ENCODE measurements at regions not wholly inside any gene's neighbourhood (a gene's known extent, or its start where the extent isn't known, plus 50 kb on each side); places are given as distances from the start of the nearest gene placed in this dataset.
"Not testable (repeated sequence)": the region's sequence is repeated elsewhere in the genome, so short reads cannot be mapped to it uniquely, and the experiment has no call there.

- Mint-ChIP-seq H3K36me3 (ENCODE audit: insufficient read depth) (no peaks in the 10 kb centered on the region), H3K27me3 (no peaks in the 10 kb centered on the region), H3K4me3 (no peak overlapping the region), H3K9me3 (no peaks in the 10 kb centered on the region), H3K4me1 (ENCODE audit: low read depth in 2 of 2) (no peaks in the 10 kb centered on the region), H3K27ac (no peak overlapping the region)
- ATAC-seq (replicated peaks) = no peak
- no peak for DNase-seq
These were observed 131.3 kb downstream of the FASLG start for GRCh38 chr1:172790245-172790644.

DNA sequence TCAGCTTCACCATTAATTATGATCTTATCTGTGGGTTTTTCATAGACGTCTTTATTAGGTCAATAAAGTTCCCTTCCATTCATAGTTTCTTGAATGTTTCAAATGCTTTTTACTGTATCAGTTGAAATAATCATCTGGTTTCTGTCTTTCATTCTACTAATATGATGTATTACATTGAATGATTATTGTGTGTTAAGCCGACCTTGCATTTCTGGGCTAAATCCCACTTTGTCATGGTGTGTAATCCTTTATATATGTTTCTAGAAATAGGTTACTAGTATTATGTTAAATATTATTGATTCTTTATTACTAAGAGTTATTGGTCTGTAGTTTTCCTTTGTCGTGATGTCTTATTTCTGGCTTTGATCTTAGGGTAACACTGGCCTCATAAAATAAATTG lies 134.9 kb downstream of the FASLG start:
- DNase-seq (no peak), ATAC-seq (replicated peaks) (no peak)
- H3K36me3 Mint-ChIP-seq (ENCODE audit: insufficient read depth) = no peaks in the 10 kb centered on the region
- H3K27ac Mint-ChIP-seq = no peak overlapping the region
- H3K4me1 Mint-ChIP-seq (ENCODE audit: low read depth in 2 of 2) = no peaks in the 10 kb centered on the region
- no peak overlapping the region for H3K4me3 Mint-ChIP-seq
- H3K27me3 Mint-ChIP-seq = no peaks in the 10 kb centered on the region
- no peaks in the 10 kb centered on the region for H3K9me3 Mint-ChIP-seq

GRCh38 chr1:172795741-172796140 lies 136.8 kb downstream of the FASLG start:
- no peaks in the 10 kb centered on the region for H3K27me3 Mint-ChIP-seq

DNA sequence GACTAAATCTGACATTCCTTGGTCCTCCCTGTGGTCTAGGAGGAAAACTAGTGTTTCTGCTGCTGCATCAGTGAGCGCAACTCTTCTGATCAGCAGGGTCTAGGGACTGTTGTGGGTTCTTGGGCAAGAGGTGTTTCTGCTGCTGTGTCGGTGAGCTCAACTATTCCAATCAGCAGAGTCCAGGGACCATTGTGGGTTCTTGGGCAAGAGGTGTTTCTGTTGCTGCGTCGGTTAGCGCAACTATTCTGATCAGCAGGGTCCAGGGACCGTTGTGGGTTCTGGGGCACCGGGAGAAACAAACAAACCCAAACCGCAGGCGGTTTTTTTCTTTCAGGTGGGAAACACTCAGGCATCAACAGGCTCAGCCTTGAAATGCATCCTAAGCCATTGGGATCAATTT lies 140.9 kb downstream of the FASLG start:
- H3K36me3 Mint-ChIP-seq (ENCODE audit: insufficient read depth); H3K27ac Mint-ChIP-seq; H3K4me1 Mint-ChIP-seq (ENCODE audit: low read depth in 2 of 2); H3K9me3 Mint-ChIP-seq; H3K4me3 Mint-ChIP-seq; ATAC-seq (replicated peaks); H3K27me3 Mint-ChIP-seq; DNase-seq: not testable (repeated sequence)

More at GRCh38 chr1:172795741-172796140, 136.8 kb downstream of the FASLG start:
- ATAC-seq (replicated peaks) (no peak), DNase-seq (no peak)
- Mint-ChIP-seq H3K4me1 (ENCODE audit: low read depth in 2 of 2) (no peaks in the 10 kb centered on the region), H3K4me3 (no peak overlapping the region), H3K9me3 (no peaks in the 10 kb centered on the region), H3K27ac (no peak overlapping the region), H3K36me3 (ENCODE audit: insufficient read depth) (no peaks in the 10 kb centered on the region)

- H3K4me1 Mint-ChIP-seq (ENCODE audit: low read depth in 2 of 2) = no peaks in the 10 kb centered on the region
- no peak for DNase-seq
- no peak for ATAC-seq (replicated peaks)
- no peaks in the 10 kb centered on the region for H3K36me3 Mint-ChIP-seq (ENCODE audit: insufficient read depth)
- no peaks in the 10 kb centered on the region for H3K27me3 Mint-ChIP-seq
- H3K27ac Mint-ChIP-seq = peak overlapping the region in 1 of 2 donors; percentile 0
- no peak overlapping the region for H3K4me3 Mint-ChIP-seq
- H3K9me3 Mint-ChIP-seq = no peaks in the 10 kb centered on the region
These were observed 142.9 kb downstream of the FASLG start for GRCh38 chr1:172801771-172802322.

DNA sequence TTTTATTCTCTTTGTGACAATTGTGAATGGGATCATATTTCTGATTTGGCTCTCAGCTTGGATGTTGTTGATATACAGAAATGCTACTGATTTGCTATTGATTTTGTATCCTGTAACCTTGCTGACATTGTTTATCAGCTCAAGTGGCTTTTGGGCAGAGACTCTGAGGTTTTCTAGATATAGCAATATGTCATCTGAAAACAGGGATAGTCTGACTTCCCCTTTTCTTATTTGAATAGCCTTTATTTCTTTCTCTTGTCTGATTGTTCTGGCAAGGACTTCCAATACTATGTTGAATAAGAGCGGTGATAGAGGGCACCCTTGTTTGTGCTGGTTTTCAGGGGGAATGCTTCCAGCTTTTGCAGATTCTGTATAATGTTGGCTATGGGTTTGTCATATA lies 150.8 kb downstream of the FASLG start:
- Mint-ChIP-seq H3K4me1 (ENCODE audit: low read depth in 2 of 2) (no peaks in the 10 kb centered on the region), H3K4me3 (no peak overlapping the region), H3K9me3 (peaks cover 0 to 3% of the 10 kb centered on the region in 2 donors), H3K27ac (no peak overlapping the region), H3K27me3 (no peaks in the 10 kb centered on the region), H3K36me3 (ENCODE audit: insufficient read depth) (no peaks in the 10 kb centered on the region)
- no peak for ATAC-seq (replicated peaks)
- no peak for DNase-seq

GRCh38 chr1:172810480-172811175 lies 151.7 kb downstream of the FASLG start:
- no peak overlapping the region for H3K27ac Mint-ChIP-seq
- ATAC-seq (replicated peaks) = no peak
- no peak overlapping the region for H3K4me3 Mint-ChIP-seq
- H3K9me3 Mint-ChIP-seq = peaks cover 0 to 3% of the 10 kb centered on the region in 2 donors
- no peaks in the 10 kb centered on the region for H3K36me3 Mint-ChIP-seq (ENCODE audit: insufficient read depth)
- H3K4me1 Mint-ChIP-seq (ENCODE audit: low read depth in 2 of 2) = no peaks in the 10 kb centered on the region
- no peaks in the 10 kb centered on the region for H3K27me3 Mint-ChIP-seq
- DNase-seq = no peak

- Mint-ChIP-seq H3K27ac (no peak overlapping the region), H3K36me3 (ENCODE audit: insufficient read depth) (no peaks in the 10 kb centered on the region)
- no peak for DNase-seq
These were observed 152.8 kb downstream of the FASLG start for GRCh38 chr1:172811694-172812093.

DNA sequence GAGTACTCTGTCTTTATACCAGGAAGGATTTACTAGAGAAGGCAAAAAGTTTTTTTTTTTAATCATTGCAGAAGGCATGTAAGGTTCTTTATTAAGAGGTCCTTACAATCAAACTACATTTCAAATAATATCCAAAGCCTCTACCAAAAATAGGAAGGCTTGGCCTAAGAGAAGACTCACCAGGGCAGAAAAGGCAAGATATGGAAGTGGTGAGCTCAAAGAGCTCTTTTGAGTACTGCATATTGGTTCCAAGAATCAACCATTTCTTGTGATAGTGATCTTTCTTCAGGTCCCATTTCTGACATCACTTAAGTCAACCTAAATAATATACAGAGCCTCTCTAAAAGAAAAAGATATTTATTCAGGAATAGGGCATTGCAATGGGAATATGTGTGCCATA lies 153.2 kb downstream of the FASLG start:
- H3K36me3 Mint-ChIP-seq (ENCODE audit: insufficient read depth) = no peaks in the 10 kb centered on the region
- DNase-seq (no peak), ATAC-seq (replicated peaks) (no peak)
- H3K27me3 Mint-ChIP-seq = no peaks in the 10 kb centered on the region
- no peak overlapping the region for H3K27ac Mint-ChIP-seq
- peaks cover 0 to 3% of the 10 kb centered on the region in 2 donors for H3K9me3 Mint-ChIP-seq
- peaks cover 5 to 8% of the 10 kb centered on the region in 2 donors for H3K4me1 Mint-ChIP-seq (ENCODE audit: low read depth in 2 of 2)
- no peak overlapping the region for H3K4me3 Mint-ChIP-seq

More at GRCh38 chr1:172811694-172812093, 152.8 kb downstream of the FASLG start:
- Mint-ChIP-seq H3K9me3 (peaks cover 0 to 3% of the 10 kb centered on the region in 2 donors), H3K4me1 (ENCODE audit: low read depth in 2 of 2) (peaks cover 3 to 5% of the 10 kb centered on the region in 2 donors), H3K27me3 (no peaks in the 10 kb centered on the region), H3K4me3 (no peak overlapping the region)
- no peak for ATAC-seq (replicated peaks)

- Mint-ChIP-seq H3K27me3 (no peaks in the 10 kb centered on the region), H3K27ac (no peak overlapping the region), H3K4me1 (ENCODE audit: low read depth in 2 of 2) (peaks cover 7 to 15% of the 10 kb centered on the region in 2 donors), H3K9me3 (no peaks in the 10 kb centered on the region), H3K4me3 (no peak overlapping the region), H3K36me3 (ENCODE audit: insufficient read depth) (no peaks in the 10 kb centered on the region)
- ATAC-seq (replicated peaks) (no peak), DNase-seq (no peak)
These were observed 154.4 kb downstream of the FASLG start for GRCh38 chr1:172813330-172813729.

GRCh38 chr1:172814428-172814827 lies 155.5 kb downstream of the FASLG start:
- Mint-ChIP-seq H3K27ac (no peak overlapping the region), H3K4me3 (no peak overlapping the region), H3K27me3 (no peaks in the 10 kb centered on the region), H3K9me3 (no peaks in the 10 kb centered on the region), H3K36me3 (ENCODE audit: insufficient read depth) (no peaks in the 10 kb centered on the region), H3K4me1 (ENCODE audit: low read depth in 2 of 2) (peaks cover 12 to 25% of the 10 kb centered on the region in 2 donors)
- ATAC-seq (replicated peaks) (no peak), DNase-seq (no peak)

DNA sequence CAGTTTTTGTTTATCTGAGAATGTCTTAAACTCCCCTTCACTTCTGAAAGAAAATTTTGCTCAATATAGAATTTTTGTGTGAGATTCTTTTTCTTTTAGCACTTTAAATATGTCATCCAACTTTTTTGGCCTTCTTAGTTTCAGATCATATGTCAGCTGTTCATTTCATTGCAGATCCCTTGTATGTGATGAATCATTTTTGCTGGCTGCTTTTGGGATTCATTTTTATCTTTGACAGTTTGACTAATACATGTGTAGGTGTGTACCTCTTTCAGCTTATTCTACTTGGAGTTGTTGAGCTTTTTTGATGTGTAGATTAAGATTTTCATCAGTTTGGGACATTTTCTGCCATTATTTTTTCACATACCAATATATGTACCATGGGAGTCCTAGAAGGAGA lies 156.8 kb downstream of the FASLG start:
- no peak for DNase-seq
- H3K9me3 Mint-ChIP-seq = no peaks in the 10 kb centered on the region
- H3K27me3 Mint-ChIP-seq = no peaks in the 10 kb centered on the region
- H3K4me3 Mint-ChIP-seq = no peak overlapping the region
- H3K36me3 Mint-ChIP-seq (ENCODE audit: insufficient read depth) = no peaks in the 10 kb centered on the region
- H3K4me1 Mint-ChIP-seq (ENCODE audit: low read depth in 2 of 2) = peaks cover 14 to 37% of the 10 kb centered on the region in 2 donors
- no peak for ATAC-seq (replicated peaks)
- H3K27ac Mint-ChIP-seq = no peak overlapping the region

GRCh38 chr1:172818841-172819527 lies 160.1 kb downstream of the FASLG start:
- no peaks in the 10 kb centered on the region for H3K27me3 Mint-ChIP-seq
- H3K4me3 Mint-ChIP-seq = peak overlapping the region; percentile 61 to 68

More at GRCh38 chr1:172818841-172819527, 160.1 kb downstream of the FASLG start:
- ATAC-seq (replicated peaks) = peak; percentile 72
- H3K4me1 Mint-ChIP-seq (ENCODE audit: low read depth in 2 of 2) = peaks cover 14 to 37% of the 10 kb centered on the region in 2 donors
- no peaks in the 10 kb centered on the region for H3K36me3 Mint-ChIP-seq (ENCODE audit: insufficient read depth)
- H3K9me3 Mint-ChIP-seq = no peaks in the 10 kb centered on the region
- peak in 2 of 3 experiments; percentile 5 to 32 for DNase-seq
- H3K27ac Mint-ChIP-seq = peak overlapping the region; percentile 84 to 94

All from effector memory CD8-positive, alpha-beta T cell (primary cell).